ENCODE measurements at regions not wholly inside any gene's neighbourhood (a gene's known extent, or its start where the extent isn't known, plus 50 kb on each side); places are given as distances from the start of the nearest gene placed in this dataset.

DNA sequence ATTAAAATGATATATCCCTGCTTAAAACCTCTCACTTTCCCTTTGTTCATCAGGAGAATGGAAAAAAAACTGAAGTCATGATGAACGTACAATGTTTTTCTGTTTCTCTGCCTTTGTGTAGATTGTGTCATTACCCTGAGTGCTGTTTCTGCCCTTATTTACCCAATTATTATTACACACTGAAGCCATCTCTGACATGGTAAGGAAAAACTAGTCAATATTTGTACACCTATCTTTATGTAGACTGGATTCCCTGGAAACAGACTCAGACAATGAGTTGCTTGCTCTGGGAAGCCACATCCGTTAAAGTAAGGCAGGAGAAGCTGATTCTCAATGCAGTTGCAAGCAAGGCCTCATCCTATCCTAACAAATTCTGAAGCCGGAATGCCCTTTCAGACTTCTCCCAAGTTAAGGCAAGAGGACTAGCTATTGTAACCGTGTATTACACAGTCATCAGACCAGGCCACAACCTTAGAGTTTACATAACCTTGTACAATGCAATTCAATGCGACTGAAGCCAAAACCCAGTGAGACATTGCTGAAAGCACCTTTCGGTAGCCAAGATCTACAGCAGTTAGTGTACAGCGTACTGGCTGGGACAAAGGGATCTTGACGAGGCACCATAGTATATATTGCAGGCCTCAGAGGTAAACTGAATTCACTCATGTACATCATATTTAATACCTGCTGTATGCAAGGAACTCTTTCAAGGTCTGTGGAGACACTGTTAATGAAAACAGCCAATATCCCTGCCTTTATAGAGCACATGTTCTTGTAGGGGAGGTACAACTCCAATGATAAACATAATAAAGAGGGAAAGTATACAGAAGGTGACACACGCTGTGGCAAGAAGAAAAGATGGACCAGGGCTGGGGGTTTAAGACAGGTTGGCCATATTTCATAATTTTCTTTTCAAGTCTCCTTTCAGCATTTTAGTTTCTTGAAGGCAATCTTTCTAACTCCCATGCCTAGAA, 1040.8 kb upstream of the SEMA6D start:
- peak; percentile 27 for DNase-seq

GRCh38 chr15:46677491-46677890, 1039.8 kb upstream of the SEMA6D start:
- no peak for DNase-seq

GRCh38 chr15:46681901-46682300, 1035.4 kb upstream of the SEMA6D start:
- no peak for DNase-seq

GRCh38 chr15:46682969-46683791, 1034.1 kb upstream of the SEMA6D start:
- no peak for DNase-seq

- DNase-seq, result no peak
These were observed 1032.2 kb upstream of the SEMA6D start for GRCh38 chr15:46685096-46685495.

DNA sequence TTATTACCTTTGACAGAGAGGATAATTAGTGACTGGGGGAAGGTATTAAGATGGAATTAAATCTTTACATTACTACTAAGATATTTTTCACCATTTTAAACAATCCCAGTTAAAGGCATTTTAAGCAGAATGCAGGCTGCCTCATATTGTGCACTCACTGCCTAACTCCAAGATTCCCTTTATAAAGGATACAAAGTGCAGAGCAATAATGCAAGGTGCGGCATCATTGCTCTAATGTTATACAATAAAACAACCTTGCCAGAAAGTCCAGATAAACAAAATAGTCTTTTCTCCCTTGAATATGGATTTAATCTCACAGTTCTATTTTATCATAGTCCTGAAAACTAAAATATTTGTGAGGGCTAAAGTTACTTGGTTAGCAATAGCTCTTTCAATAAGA, 1031.6 kb upstream of the SEMA6D start:
- no peak for DNase-seq

- DNase-seq, result no peak
These were observed 1021.0 kb upstream of the SEMA6D start for GRCh38 chr15:46696281-46696680.

DNA sequence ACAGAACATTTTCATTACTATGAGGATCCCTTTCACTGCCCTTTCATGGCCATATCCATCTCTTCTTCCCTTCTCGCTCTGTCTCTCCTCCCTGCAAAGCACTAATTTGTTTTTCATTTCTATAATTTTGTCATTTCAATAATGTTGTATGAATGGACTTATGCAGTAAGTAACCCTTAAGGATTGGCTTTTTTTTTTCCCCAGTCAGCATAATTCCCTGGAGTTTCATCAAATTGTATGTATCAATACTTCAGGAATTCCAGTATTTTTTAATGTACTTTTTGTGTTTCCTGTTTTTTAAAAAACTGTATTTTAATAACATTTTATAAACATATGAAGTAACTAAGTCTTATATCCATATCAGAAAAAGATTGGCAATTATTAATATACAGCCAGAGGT, 1016.0 kb upstream of the SEMA6D start:
- no peak for DNase-seq

DNA sequence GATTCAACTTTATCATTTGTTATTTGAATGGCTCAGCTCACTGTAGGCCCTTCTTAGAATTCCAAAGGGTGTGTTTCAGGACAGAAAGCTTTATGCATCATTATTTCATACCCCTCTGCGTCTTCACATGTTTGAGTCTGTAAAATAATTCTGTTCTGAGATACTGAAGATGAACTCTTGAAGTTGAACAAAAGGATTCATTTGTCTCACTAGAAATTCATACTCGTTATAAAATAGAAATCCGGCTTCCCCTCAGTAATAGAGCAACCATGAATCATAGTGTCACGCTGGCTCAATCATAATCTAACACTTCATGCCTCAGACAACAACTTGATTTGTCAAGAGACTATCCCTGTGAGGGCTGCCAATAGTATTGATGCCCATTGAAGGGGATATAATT, 1015.4 kb upstream of the SEMA6D start:
- DNase-seq, result no peak

DNA sequence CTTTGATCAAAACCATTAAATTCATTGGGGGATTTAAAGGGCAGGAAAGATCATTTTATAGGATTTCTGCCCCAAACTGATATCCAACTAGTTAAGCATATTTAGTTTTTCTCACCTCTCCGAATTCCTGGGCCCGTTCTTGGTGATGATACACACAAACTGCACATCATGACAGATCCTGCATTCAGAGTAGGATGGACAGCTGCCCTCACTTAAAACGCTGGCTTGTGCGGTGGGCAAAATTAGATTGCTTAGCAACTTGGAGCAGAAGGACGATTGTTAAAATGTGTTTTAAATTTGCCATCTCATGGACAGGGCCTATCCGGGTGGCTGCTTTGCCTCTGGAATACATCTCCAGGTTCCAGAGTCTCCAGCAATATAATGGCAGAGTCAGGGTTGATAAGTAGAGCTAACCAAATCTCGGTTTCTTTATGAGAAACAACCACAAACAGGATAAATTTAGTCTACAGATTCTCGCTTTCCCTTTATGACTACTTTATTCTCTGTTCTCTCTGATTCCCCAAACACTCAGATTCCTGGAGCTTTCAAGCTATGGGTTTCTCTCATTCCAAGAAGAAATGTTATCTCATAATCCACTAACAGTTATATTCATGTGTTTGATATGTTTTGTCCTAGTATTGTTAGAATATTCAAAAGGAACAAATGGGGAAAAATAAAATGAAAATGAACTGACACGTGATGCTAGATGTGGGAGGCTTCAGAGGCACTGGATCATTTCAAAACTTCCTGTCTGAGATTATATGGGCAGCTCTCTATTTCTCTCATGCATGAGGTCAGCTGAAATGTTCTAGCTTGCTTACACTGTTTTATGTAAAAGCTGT, 1014.1 kb upstream of the SEMA6D start:
- DNase-seq, result no peak

DNA sequence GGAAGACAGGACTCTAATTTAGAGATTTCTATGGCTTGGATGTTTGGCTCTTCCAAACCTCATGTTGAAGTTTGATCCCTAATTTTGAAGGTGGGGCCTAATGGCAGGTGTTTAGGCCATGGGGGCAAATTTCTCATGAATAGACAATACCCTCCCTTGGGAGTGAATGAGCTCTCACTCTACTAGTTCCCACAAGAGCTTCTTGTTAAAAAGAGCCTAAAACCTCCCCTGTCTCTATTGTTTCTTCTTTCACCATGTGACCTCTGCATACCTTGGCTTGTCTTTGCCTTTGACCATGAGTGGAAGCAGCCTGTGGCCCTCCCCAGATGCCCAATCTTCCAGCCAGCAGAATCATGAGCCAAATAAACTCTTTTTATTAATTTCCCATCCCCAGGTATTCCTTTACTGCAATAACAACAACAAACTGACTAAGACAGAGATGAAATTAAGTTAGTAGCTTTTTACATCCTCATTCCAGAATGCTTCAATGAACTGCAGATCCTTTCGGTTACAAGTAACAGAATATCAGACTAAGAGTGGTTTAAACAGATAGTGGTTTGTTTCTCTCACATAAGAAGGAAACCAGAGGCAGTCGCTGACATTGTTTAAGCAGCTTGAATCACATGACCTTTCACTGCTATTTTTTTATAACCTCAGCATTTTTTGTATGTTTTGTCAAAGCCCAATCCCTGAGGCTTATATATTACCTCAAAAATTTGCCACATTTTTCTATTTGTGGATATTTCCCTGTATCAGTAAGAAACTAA, 1013.3 kb upstream of the SEMA6D start:
- no peak for DNase-seq

DNA sequence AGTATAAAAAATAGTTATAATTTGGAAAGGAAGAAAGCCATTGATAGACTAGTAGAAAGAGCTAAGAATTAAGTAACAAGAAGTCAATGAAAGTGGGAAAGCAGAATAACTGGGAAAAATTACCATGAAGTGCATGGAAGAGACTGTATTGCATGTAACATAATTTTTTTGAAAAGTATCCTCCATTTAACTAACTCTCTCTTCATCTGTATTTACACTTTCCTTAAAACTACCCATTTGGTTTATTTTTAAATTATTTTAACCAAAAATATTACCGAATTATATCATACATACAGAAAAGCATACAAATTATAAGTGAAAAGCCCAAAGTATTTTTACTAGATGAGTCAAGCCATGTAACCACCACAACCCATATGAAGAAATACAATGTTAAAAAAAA, 1009.9 kb upstream of the SEMA6D start:
- no peak for DNase-seq

DNA sequence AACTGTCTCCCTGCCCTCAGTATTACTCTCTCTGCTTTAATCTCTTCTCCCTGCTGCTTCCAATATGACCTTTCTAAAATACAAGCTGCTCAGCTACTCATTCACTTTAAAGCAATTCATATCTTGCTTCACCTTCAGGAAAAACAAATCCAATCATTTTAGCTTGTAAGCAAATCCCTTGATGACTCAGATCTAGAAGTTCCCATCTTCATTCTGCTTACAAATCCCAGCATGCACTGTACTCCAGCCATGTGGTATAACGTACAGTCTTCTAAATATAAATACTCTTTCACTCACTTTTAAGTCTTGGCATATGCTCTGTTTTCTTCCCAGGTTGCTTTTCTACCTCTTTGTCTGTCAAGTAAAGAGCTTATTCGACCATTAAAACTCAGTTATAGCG, 1009.1 kb upstream of the SEMA6D start:
- DNase-seq, result no peak

GRCh38 chr15:46709460-46710083, 1007.7 kb upstream of the SEMA6D start:
- no peak for DNase-seq

GRCh38 chr15:46710401-46710960, 1006.8 kb upstream of the SEMA6D start:
- no peak for DNase-seq

DNA sequence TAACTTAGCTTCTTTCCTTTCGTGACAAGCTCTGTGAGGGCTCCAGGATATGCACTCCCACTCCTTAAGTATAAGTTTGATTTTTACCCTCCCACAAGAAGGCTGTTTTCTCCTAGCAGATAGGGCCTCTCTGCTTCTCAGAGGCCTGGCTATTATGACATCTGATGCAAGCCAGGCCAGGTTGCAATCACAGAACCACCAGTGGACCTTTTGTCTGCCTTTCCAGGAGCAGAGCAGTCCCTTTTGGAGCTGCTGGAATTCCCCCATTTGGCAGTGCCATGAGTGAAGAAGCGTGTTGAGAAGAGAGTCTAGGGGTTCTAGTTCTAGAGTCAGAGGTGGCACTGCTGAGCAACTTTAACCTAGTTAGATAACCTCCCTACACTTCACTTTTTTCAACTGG, 1004.3 kb upstream of the SEMA6D start:
- DNase-seq, result no peak

GRCh38 chr15:46714950-46715349, 1002.4 kb upstream of the SEMA6D start:
- DNase-seq, result no peak

- DNase-seq, result no peak
These were observed 994.0 kb upstream of the SEMA6D start for GRCh38 chr15:46723308-46723707.

GRCh38 chr15:46732060-46732459, 985.2 kb upstream of the SEMA6D start:
- DNase-seq, result no peak

DNA sequence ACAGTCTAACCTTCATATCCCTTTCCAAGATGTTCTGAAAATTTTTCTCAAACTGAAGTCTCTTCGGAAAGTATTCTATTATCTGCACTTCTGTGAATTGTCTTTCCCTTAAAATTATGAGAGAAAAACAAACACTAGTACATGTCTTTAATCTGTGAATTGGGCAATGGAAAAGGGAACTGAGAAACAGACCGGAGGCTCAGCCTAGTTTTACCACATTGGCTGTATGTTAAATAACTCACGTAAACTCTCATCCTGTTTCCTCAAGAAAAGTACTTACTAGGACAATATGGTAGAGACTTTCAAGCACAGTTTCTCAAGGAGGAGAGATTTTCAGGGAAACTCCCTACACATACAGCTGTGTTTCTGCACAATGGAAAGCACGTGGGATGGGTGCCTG, 982.2 kb upstream of the SEMA6D start:
- DNase-seq, result no peak

- DNase-seq, result no peak
These were observed 966.0 kb upstream of the SEMA6D start for GRCh38 chr15:46751303-46751702.
